Left renal cortex interstitium (tissue), 4 donors: ENCODE measurements at regions not wholly inside any gene's neighbourhood (a gene's known extent, or its start where the extent isn't known, plus 50 kb on each side); places are given as distances from the start of the nearest gene placed in this dataset.

ENCODE experiments used
- DNase-seq, 4 donors: peaks; one replicate each; pipeline ENCODE4 v3.0.0-alpha.2; 2013; ENCODE audit warnings: low read depth in 4 of 4, low spot score in 2 of 4, missing footprints in 1 of 4

DNA sequence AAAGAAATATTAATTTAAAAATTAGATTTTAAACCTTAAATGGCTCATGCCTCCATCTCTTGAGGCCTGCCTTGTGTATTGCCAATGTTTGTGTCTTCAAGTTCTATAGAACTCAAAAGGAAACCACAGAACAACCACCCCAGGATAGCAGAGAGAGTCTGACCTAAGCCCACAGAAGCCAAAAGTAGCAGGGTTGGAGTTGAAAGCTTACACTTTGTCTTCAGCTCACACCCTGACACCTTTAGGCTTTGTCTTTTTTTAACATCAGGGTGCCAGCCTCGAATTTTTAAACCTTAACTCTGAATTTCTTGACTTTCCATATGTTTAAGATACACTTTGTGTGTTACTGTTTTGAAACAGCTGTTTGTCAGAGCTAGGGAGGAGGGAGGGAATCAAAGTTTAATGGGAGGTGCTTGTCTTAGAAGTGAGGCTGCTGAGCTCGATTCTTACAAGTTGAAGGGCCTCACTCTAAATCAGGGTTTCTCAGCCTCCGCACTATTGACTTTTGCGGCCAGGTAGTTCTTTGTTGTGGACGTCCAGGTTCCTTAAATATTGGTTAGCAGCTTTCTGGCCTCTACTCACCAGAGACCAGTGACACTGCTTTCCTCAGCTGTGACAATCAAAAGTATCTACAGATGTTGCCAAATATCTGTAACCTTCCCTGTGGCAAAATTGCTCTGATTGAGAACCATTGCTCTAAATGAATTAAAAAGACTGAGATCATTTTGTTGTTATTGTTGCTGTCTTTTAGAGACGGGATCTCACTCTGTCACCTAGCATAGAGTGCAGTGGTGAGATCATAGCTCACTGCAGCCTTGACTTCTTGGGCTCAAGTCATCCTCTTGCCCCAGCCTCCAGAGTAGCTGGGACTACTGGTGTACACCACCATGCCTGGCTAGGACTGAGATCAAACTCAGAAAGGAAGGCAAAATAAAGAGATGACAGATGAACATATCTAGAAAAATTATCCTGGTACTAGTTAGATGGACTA lies 139.2 kb upstream of the EOMES start:
- DNase-seq, result no peak

DNA sequence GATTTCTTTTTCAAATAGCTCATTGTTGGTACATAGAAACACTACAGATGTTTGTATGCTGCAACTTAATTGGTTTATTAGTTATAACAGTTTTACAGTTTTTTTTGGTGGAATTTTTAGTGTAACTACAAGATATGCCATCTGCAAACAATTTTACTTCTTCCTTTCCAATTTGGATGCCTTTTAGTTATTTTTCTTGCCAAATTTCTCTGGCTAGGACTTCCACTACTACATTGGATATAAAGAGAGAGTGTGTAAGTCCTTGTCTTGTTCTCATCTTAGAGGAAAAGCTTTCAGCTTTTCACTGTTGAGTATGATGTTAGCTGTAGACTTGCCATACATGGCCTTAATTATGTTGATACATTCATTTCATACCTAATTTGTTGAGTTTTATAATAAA lies 143.6 kb upstream of the EOMES start:
- DNase-seq, result no peak

DNA sequence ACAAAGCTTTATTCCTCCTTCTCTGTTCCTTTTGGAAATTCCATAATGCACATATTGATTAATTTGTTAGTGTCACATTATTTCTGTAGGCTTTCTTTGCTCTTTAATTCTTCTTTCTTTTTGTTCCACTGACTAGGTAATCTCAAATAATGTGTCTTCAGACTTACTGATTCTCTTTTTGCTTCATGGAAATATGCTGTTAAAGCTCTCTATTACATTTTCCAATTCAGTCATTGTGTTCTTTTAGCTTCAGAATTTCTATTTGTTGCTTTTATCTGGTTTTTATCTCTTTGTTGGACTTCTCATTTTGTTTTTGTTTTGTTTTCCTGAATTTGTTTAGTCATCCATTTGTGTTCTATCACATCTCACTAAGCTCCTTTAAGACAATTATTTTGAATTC lies 147.0 kb upstream of the EOMES start:
- no peak for DNase-seq

DNA sequence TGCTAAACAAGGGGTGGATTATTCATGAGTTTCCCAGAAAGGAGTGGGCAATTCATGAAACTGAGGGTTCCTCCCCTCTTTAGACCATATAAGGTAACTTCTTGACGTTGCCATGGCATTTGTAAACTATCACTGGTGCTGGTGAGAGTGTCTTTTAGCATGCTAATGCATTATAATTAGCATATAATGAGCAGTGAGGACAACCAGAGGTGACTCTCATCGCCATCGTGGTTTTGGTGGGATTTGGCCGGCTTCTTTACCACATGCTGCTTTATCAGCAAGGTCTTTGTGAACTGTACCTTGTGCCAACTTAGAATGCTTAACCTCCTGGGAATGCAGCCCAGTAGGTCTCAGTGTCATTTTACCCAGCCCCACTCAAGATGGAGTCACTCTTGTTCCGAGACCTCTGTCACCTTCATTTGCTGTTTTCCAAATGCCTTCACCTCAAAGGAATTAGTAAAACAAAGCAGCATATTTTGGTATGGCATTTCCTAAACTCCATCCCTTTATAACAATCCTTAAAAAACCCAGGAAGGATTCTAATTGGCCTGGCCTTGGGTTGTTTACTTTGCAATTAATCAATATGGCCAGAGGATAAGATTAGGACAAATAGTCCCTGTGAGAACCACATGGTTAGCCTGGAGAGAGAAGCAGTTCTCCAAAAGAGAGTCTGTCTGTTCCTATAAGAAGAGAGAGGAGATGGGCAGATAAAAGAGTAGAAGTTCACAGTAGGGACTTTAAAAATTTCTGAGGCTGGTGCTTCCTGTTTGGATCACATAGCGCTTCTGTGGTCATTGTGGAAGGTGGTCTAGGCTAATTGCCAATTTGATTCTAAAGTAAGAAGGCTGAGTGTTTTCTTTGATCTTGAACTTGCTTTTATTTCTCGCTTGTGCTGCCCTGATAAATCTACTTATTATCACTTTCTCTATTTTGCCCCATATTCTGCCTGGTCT lies 155.2 kb upstream of the EOMES start:
- no peak for DNase-seq

DNA sequence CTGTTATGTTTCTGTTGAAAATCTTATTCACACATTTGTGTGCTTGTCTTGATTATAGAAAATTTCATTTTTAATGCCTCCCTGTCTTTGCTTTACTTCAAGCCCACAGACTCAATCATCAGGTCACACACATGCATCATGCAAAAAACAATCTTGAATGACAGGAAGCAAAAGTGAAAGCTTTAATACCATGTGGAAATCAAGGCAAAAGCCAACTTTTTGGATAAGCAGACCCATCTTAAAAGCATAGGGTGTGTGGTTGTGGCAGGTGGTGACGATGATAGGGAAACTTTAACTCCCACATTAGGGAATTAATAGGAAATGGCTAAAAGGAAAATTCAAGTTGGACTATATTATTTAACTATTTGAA lies 155.9 kb upstream of the EOMES start:
- DNase-seq, result no peak

DNA sequence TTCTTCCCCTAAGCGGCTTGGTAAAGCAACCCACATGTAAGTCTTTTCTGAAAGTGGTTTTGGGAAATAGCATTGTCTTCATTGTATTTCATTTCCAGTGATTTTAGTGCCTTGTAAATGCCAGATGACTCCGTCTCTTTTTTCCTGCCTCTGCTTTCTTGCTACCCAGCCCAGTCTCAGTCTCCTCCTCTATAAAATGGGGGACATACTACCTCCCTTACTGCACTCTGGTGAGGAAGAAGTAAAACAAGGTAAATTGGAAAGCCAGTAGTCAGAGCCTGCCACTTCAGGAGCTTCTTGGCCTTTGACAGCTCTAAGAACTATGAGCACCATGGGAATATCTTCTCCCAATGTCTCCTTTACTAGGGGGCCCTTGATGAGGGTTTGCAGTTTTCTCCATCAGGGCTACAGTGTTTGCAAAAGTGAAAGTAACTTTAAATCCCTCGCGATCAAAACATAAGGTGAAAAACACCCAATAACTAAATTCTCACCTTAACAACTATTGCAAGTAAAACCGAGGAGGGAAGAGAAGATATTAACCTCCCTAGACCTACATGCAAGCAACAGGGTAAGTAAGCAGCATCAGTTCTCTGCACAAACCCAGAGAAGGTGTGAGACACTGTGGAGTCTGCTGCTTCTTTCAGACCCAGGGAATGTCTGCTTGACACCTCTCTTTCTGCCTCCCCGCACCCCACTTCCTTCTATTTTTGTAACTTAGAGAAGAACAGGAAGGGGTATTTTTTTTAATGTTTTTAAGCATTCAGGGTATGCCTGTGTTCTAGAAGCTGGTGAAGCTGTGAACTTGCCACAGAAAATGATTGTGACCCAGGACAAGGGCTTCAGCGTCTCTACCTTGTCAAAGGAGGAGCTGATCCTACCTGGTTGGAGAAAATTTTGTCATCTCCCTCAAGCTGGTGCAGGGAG lies 159.1 kb upstream of the EOMES start:
- DNase-seq, result no peak

DNA sequence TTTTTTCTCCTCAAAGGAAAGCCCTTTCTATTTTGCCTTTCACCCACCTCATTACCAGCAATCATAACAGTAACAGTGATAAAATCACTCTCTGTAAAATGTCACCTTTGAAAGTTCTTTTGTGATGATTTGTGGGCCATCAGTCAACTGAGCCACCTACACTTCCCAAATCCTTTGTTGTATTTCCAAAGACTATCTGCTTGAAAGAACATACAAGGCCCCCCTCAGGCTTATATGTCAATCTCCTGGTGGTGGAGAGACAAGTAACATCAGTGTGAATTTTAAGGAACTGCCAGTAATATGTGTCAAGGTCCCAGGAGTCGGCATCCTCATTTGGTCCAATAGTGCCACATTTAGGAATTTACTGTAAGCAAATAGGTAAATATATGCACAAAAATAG lies 161.1 kb upstream of the EOMES start:
- DNase-seq, result no peak

DNA sequence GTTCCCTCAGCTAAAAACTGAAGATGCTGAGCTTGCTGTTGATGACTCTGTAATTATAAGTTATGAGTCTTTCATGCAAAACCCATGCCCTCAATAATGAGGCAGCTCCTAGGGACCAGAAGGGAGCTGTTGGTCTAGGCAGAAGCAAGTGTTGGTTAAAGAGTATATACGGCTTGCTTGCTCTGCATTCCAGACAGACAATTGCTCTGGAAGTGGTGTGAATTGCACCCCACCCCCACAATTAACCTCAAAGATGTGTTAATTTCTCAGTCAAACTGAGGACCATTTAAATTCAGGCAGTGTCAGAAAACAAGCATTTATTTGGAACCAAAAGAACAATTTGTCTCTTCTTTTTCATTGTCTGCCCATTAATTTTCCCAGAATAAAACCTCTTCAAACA lies 163.5 kb upstream of the EOMES start:
- DNase-seq, result no peak

DNA sequence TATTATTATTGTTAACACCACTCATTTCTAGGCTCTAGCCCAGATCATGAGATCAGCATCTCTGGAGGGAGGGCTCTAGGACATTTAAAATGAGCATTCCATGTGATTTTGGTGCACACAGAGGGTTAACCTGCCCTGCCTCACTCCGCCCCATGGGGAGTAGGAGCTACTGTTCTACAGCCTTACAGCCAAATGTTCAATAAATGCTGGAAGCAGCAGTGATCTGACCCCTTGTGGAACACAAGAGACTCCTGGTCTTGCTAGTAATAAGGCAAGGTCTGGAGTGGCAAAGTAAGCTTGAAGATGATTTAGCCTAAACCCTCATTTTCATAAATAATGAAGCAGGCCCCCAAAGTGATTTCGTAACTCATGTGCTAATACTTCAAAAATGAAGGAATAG lies 166.4 kb upstream of the EOMES start:
- DNase-seq, result no peak

DNA sequence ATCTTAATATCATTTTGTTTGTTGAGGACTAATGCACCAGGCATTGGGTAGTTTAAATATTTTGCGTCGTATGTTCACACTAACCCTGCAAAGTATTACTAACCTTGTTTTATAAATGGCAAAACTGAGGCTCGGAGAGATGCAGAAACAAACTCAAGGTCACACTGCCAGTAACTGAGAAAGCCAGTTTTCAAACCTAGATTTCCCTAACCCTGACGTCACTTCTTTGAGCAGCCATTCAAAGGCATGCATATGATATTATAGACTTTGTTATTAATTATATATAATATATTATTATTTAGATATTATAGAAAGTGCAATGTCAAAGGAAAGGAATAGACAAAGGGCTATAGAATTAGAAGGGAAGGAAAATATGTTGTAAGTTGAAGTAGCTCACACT lies 167.6 kb upstream of the EOMES start:
- DNase-seq, result no peak

DNA sequence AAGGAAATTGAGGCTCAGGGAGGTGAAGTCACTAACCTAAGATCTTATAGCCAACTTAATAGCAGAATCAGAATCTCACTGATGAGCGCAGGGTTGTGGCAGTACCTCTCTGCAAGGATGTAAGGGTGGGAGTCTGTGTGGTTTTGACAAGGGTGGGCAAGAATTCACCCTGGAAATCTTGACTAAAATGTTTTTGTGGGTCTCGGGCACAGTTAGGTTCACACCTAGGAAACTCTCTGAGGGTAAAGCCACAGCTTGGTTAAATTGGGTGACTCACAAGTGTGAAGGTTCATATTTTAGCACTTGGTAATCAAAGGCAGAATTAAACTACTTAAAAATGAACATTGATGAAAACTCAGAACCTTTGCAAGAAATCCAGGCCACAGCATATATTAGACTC lies 178.2 kb upstream of the EOMES start:
- no peak for DNase-seq

DNA sequence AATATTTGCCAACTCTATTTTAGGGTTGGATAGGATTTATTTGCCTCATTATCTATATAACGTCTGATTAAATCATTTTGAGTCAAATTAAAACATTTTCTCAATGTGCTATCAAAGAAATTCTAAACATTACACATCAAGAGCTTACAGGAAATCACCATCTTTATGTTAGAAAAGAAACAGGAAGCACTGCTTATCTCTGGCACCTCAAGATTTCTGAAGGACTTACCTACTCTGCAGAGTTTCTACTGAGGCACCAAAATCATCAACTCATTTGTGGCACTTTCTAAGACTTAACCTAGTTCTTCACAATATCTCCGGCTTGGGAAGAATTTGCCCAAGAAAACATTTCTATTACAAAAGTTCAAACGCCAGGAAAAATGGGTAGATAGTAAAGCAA lies 181.3 kb upstream of the EOMES start:
- no peak for DNase-seq

DNA sequence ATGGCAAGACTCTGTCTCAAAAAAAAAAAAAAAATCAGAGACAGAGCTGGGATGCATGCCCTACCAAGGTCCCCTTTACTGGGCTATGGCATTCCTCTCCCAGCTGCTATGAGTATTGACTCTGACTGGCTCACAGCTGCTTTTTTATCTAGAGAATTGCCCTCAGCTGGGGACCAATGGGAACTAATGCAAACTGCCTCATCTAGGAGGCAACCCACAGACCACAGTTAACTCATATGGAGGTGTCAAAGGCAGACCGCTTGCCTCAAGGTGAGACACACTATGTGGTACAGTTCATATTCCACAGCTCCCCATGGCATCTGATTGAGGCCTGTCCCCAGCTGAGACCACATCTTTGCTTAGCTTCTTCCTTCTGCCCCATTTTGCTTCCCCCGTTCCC lies 183.5 kb upstream of the EOMES start:
- DNase-seq, result no peak

DNA sequence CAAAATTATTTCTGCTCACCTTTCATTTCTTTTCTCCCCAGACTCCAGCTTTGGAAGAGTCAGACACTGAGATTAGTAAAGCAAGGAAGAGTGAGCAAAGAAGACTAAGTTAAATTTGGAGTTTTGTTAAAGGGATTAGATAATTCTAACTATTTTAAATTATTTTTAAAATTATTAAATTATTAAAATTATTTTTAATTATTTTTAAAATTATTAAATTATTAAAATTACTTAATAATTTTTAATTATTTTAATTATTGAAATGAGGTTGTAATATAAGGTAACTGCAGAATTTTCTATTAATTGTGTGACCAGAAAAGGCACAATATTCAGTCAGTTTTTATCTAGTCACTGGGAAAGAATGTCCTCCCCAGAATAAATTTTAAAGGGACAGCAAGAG lies 185.0 kb upstream of the EOMES start:
- no peak for DNase-seq

DNA sequence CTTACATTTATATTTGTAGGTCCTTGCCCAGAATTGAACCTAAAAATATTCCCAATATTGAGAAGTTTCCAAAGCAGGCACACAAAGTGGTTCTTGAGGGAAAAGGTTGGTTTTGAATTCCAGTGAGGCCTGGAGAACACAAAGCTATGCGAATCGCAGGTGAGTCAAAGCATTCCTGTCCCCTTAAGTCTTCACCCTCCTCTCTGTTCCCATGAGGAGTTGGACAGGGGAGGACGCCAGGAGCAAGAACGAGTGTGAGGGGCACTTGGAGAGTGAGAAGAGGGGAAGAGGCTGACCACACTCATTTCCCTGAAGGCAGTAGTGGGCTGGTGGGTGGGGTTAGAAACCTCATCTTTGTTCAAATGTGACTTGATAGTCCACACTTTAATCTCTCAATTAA lies 185.8 kb upstream of the EOMES start:
- DNase-seq, result no peak

DNA sequence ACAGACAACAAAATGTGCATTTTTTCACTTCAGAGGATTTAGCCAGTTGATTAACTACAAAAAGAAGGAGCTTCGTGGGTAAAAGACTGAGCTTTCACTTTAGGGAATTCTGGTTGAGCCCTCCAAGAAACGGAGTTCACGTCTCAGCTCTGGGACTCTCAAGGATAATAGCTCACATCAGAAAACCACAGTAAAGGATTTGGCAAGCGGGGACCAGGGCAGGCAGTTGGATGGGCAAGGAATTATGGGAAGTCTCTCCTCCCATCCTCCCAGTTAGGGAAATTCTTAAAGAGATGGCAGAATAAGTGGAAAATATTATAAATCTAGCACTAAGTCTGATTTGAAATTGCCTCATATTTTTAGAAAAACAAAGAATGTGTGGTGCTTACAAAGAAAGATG lies 188.3 kb upstream of the EOMES start:
- no peak for DNase-seq

DNA sequence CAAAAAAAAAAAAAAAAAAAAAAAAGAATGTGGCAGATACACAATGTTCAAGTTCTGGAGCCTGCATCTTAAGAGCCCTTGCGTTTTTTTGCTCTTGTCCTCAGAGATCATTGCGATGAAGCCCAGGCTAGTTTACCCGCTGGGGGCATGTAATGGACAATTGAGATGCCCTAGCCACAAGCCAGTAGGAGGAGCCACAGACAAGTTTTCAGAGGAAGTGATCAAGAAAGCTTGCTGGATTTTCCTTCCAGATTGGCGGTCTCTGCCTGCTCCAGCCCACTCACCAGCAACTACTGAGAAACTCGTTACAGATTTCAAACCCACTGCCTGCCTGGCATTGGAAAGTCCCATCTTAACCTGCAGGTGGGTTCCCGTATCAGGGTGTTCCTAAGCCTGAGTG lies 192.1 kb upstream of the EOMES start:
- DNase-seq, result no peak

DNA sequence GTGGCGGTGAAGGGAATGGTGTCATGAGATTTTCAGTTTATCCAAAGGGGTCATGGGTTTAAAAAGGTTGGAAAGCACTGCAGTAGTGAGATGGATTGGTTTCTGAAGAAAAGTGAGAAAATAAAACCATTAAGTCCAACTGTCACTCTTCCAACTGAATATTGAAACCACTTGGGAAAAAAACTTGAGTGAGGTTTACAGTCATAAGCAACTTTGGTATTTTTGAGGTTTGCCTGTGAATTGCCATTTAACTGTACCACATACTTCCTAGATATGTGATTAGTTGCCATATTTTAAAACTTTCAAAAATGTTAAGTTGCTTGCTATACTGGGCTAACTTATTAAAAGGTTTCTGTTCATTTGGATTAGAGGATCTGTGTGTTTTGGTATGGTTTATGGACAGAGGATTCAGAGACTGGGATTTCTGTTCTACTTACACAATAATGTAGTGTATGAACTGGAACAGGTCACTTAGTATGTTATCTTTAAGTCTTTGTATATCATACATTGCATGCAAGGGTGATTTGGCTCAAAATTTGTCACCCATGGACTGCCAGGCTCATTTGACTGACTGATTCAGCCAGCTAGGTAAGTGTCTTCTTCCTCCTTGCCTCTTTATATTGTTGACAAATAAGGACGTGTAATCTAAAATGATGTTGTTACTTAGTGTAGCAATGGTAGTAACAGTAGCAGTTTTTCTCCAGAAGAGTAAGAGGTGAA lies 201.4 kb upstream of the EOMES start:
- DNase-seq, result no peak

DNA sequence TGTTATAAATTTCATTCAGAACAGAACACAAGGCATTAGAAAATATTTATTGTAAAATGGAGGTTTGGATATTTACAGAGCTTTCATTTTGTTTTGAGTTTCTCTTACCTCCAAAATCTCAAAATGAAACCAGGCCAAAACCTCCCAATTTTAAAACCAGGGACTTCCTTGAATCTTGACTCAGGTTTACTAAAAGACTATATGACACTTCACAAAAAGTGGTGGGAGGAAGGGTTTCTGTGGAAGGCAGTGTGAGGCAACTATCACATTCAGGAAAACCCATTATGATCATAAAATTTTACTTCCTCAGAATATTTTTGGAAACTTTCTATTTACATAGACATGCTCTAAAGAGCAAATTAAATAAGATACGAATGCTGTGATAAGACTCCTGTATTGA lies 205.8 kb upstream of the EOMES start:
- no peak for DNase-seq

DNA sequence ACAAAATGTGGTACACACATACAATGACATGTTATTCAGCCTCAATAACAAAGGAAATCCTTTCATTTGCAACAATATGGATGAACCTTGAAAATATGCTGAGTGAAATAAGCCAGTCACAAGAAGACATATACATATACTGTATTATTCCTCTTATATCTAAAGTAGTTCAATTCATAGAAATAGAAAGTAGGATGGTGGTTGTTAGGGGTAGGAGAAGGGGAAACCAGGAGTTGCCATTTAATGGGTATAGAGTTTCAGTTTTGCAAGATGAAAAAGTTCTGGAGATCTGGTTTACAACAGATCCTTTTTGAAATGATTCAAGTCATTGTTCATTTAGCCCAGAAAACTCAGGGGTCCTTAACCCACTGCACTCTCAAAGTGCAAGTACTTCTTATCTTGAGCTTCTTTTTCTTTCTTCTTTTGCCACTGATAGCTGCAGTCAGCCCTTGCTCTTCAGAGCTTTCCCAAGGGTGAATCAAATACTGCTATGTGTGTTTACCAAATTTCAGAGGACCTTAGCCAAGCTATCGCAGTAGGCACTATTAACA lies 208.0 kb upstream of the EOMES start:
- DNase-seq, result no peak
